ENCODE measurements at regions not wholly inside any gene's neighbourhood (a gene's known extent, or its start where the extent isn't known, plus 50 kb on each side); places are given as distances from the start of the nearest gene placed in this dataset.

- TF ChIP-seq CTCF (IDR thresholded peaks at IDR 0.05; ENCODE audit: insufficient read depth, low read length) (no peak), GABPA (IDR thresholded peaks at IDR 0.05; ENCODE audit: low read depth) (no peak), REST (IDR thresholded peaks at IDR 0.05; ENCODE audit: insufficient replicate concordance, low read depth) (no peak)
Observed at GRCh38 chr16:65774350-65774749, 592.1 kb upstream of the CDH5 start.
